H1 (cell line): ENCODE measurements at regions not wholly inside any gene's neighbourhood (a gene's known extent, or its start where the extent isn't known, plus 50 kb on each side); places are given as distances from the start of the nearest gene placed in this dataset.
"Not testable (repeated sequence)": the region's sequence is repeated elsewhere in the genome, so short reads cannot be mapped to it uniquely, and the experiment has no call there.

Experiments
- CTCF ChIA-PET: fragments of 300-600 bp; sonication (Branson Sonifier 250); formaldehyde crosslinking; loops from one replicate; lab custom pipeline; 2021; ENCODE audit not compliant: partially characterized antibody; lab: Charles Lee
- POLR2A ChIA-PET: fragments of 300-600 bp; sonication (Branson Sonifier 250); formaldehyde crosslinking; loops from one replicate; lab custom pipeline; 2021; ENCODE audit warnings: inconsistent platforms; ENCODE audit not compliant: partially characterized antibody; lab: Charles Lee
- DNase-seq, 2 experiments: peaks; one replicate each; pipeline versions ENCODE4 v3.0.0 to v3.0.0-alpha.2; 2010 to 2022; ENCODE audit warnings: low spot score in 2 of 2, low read depth in 1 of 2, mixed read lengths in 1 of 2
- FAIRE-seq: peaks from 2 replicates; lab custom pipeline; 2011; peaks lifted over from hg19 to GRCh38; lab: Jason Lieb, UNC
- H2AFZ ChIP-seq: 2 replicates; pipeline ENCODE4 v1.8.1; 2012; ENCODE audit warnings: low read length, inconsistent platforms
- H2AK5ac ChIP-seq: 2 replicates; pipeline ENCODE4 v1.6.1; 2013; ENCODE audit warnings: low read depth, low read length
- H2BK120ac ChIP-seq: replicated peaks from 2 replicates; pipeline ENCODE3; 2013; ENCODE audit warnings: low read depth, low read length, inconsistent platforms
- H2BK12ac ChIP-seq: 2 replicates; pipeline ENCODE4 v1.6.1; 2013; ENCODE audit warnings: low read depth, low read length
- H2BK15ac ChIP-seq: 2 replicates; pipeline ENCODE4 v1.6.1; 2013; ENCODE audit warnings: low read length
- H2BK20ac ChIP-seq: 2 replicates; pipeline ENCODE4 v1.6.1; 2013; ENCODE audit warnings: low read length
- H2BK5ac ChIP-seq: 2 replicates; pipeline ENCODE4 v1.6.1; 2013; ENCODE audit warnings: low read depth, low read length
- H3K14ac ChIP-seq: 2 replicates; pipeline ENCODE4 v1.6.1; 2013; ENCODE audit warnings: inconsistent platforms; ENCODE audit not compliant: insufficient read length
- H3K18ac ChIP-seq: 2 replicates; pipeline ENCODE4 v1.6.1; 2013; ENCODE audit warnings: low read length; ENCODE audit errors: extremely low read depth
- H3K23ac ChIP-seq: 2 replicates; pipeline ENCODE4 v1.6.1; 2013; ENCODE audit warnings: inconsistent platforms; ENCODE audit not compliant: insufficient read length
- H3K23me2 ChIP-seq: 2 replicates; pipeline ENCODE4 v1.6.1; 2013; ENCODE audit warnings: low read depth, low read length
- H3K27ac ChIP-seq: 2 replicates; pipeline ENCODE4 v1.6.1; 2011; ENCODE audit warnings: low read depth, low read length, inconsistent platforms
- H3K27me3 ChIP-seq, 4 experiments: replicated peaks in 1 of 4; 1 replicate in 1 of 4; 2 replicates in 3 of 4; pipeline versions ENCODE4 v1.6.1 to v1.8.1; 2011 to 2013; ENCODE audit warnings: low read length in 3 of 4, mild to moderate bottlenecking in 3 of 4, inconsistent platforms in 2 of 4, mixed read lengths in 2 of 4, moderate library complexity in 1 of 4; ENCODE audit not compliant: control insufficient read depth in 3 of 4, insufficient read depth in 3 of 4; ENCODE audit errors: extremely low read depth in 1 of 4
- H3K36me3 ChIP-seq, 4 experiments: 2 replicates each; pipeline versions ENCODE4 v1.6.1 to v1.8.1; 2011 to 2013; ENCODE audit warnings: mild to moderate bottlenecking in 4 of 4, low read length in 3 of 4, moderate library complexity in 2 of 4, control low read depth in 1 of 4, inconsistent platforms in 1 of 4; ENCODE audit not compliant: insufficient read depth in 4 of 4, control insufficient read depth in 2 of 4
- H3K4ac ChIP-seq: replicated peaks from 2 replicates; pipeline ENCODE3; 2013; ENCODE audit warnings: low read length, low read depth, mixed read lengths, inconsistent platforms; ENCODE audit not compliant: insufficient read length
- H3K4me1 ChIP-seq, 4 experiments: replicated peaks in 1 of 4; 1 replicate in 1 of 4; 2 replicates in 3 of 4; pipeline versions ENCODE4 v1.6.1 to v1.8.1; 2011 to 2013; ENCODE audit warnings: low read length in 3 of 4, inconsistent platforms in 2 of 4, mixed read lengths in 1 of 4; ENCODE audit not compliant: insufficient read depth in 4 of 4, control insufficient read depth in 3 of 4
- H3K4me2 ChIP-seq, 2 experiments: 2 replicates each; pipeline versions ENCODE4 v1.6.1 to v1.8.1; 2011 to 2013; ENCODE audit warnings: low read depth in 2 of 2, low read length in 2 of 2, control low read depth in 1 of 2, inconsistent platforms in 1 of 2, mild to moderate bottlenecking in 1 of 2; ENCODE audit not compliant: insufficient read depth in 1 of 2
- H3K4me3 ChIP-seq, 4 experiments: fragments of 200-600, 300-600 bp in 1 of 4; sonication (generic), shearing (Covaris generic), sonication (Bioruptor Twin) in 1 of 4; 2 replicates each; pipeline versions ENCODE4 v1.5.1 to v1.8.1; 2011 to 2016; ENCODE audit warnings: low read length in 4 of 4, low read depth in 3 of 4, control low read depth in 2 of 4, inconsistent platforms in 2 of 4, mild to moderate bottlenecking in 2 of 4, mixed read lengths in 1 of 4, moderate library complexity in 1 of 4; ENCODE audit not compliant: insufficient read depth in 2 of 4; ENCODE audit errors: extremely low read depth in 1 of 4
- H3K56ac ChIP-seq: replicated peaks from 2 replicates; pipeline ENCODE3; 2013; ENCODE audit warnings: low read depth, mild to moderate bottlenecking, mixed read lengths, low read length, inconsistent platforms; ENCODE audit not compliant: insufficient read length
- H3K79me1 ChIP-seq: 2 replicates; pipeline ENCODE4 v1.6.1; 2013; ENCODE audit warnings: low read depth, low read length, control low read depth
- H3K79me2 ChIP-seq, 2 experiments: 2 replicates each; pipeline versions ENCODE4 v1.6.1 to v1.8.1; 2012 to 2013; ENCODE audit warnings: low read length in 2 of 2, mild to moderate bottlenecking in 2 of 2, inconsistent platforms in 1 of 2; ENCODE audit not compliant: insufficient read depth in 2 of 2, control insufficient read depth in 1 of 2
- H3K9ac ChIP-seq, 4 experiments: replicated peaks in 1 of 4; 1 replicate in 1 of 4; 2 replicates in 3 of 4; pipeline versions ENCODE4 v1.6.1 to v1.8.1; 2011 to 2013; ENCODE audit warnings: low read depth in 3 of 4, low read length in 3 of 4, control low read depth in 2 of 4, mild to moderate bottlenecking in 2 of 4, moderate library complexity in 2 of 4, inconsistent platforms in 1 of 4; ENCODE audit errors: extremely low read depth in 1 of 4
- H3K9me3 ChIP-seq, 2 experiments: 2 replicates each; pipeline versions ENCODE4 v1.6.1 to v1.8.1; 2012 to 2013; ENCODE audit warnings: mild to moderate bottlenecking in 2 of 2, moderate library complexity in 2 of 2, control low read depth in 1 of 2, inconsistent platforms in 1 of 2, low read depth in 1 of 2, low read length in 1 of 2, mixed read lengths in 1 of 2; ENCODE audit not compliant: insufficient read depth in 2 of 2
- H4K20me1 ChIP-seq, 2 experiments: replicated peaks in 1 of 2; 2 replicates each; pipeline versions ENCODE3 to v1.8.1; 2011 to 2013; ENCODE audit warnings: inconsistent platforms in 2 of 2, low read length in 2 of 2, mild to moderate bottlenecking in 1 of 2; ENCODE audit not compliant: insufficient read depth in 2 of 2, control insufficient read depth in 1 of 2
- H4K5ac ChIP-seq: 2 replicates; pipeline ENCODE4 v1.6.1; 2013; ENCODE audit warnings: low read length, low read depth, mixed read lengths, inconsistent platforms; ENCODE audit not compliant: insufficient read length
- H4K8ac ChIP-seq: 2 replicates; pipeline ENCODE4 v1.8.0; 2013; ENCODE audit warnings: mild to moderate bottlenecking, moderate library complexity, low read length, inconsistent platforms; ENCODE audit not compliant: insufficient read depth; ENCODE audit errors: extremely low read depth
- H4K91ac ChIP-seq: replicated peaks from 2 replicates; pipeline ENCODE3; 2013; ENCODE audit warnings: low read length, mixed read lengths, inconsistent platforms; ENCODE audit not compliant: insufficient read length
- CBX5 ChIP-seq: fragments of 300-800, 300-1000 bp; sonication (generic); IDR thresholded peaks from 2 replicates; pipeline ENCODE4 v1.7.1; 2016; ENCODE audit warnings: antibody characterized with exemption, low read length, low read depth
- WGBS, 2 experiments: shearing (Covaris generic) in 1 of 2; methylation state at CpG; one replicate each; pipeline versions ENCODE4 v1.1.6 to v1.1.7; 2013 to 2015; ENCODE audit warnings: low lambda C conversion rate in 2 of 2, mixed read lengths in 2 of 2, inconsistent platforms in 1 of 2, low coverage in 1 of 2, missing lambda C conversion rate in 1 of 2; ENCODE audit not compliant: insufficient replicate concordance in 2 of 2, insufficient coverage in 1 of 2, insufficient read length in 1 of 2; ENCODE audit errors: extremely low coverage in 1 of 2, missing lambda C conversion rate in 1 of 2; 5-methylcytosine and 5-hydroxymethylcytosine counted together

- H4K91ac ChIP-seq, H4K5ac ChIP-seq, H3K4me2 ChIP-seq, H3K56ac ChIP-seq, H3K27ac ChIP-seq, H3K79me2 ChIP-seq, H2BK20ac ChIP-seq, H2BK15ac ChIP-seq, H3K18ac ChIP-seq, H4K20me1 ChIP-seq, CTCF ChIA-PET, H2BK12ac ChIP-seq, POLR2A ChIA-PET, FAIRE-seq, H2BK5ac ChIP-seq, H4K8ac ChIP-seq, H3K79me1 ChIP-seq, H3K27me3 ChIP-seq, H3K23ac ChIP-seq, H2BK120ac ChIP-seq, H3K4ac ChIP-seq, H3K36me3 ChIP-seq, H3K9ac ChIP-seq, H3K14ac ChIP-seq, H2AK5ac ChIP-seq, H3K4me1 ChIP-seq, DNase-seq, H2AFZ ChIP-seq: not testable (repeated sequence)
- Histone ChIP-seq H3K9me3 (peaks cover 0 to 65% of the 10 kb centered on the region in 2 experiments; a peak in 3 of 4 replicates), H3K4me3 (peak overlapping the region in 1 of 4 experiments; percentile 15; a peak in 2 of 8 replicates), H3K23me2 (peaks cover 55% of the 10 kb centered on the region)
- TF ChIP-seq CBX5, result peak; percentile 57; the same call in 1 of the 2 replicates
- WGBS, 2 experiments, result 73 to 100% methylated on average over 3 to 8 of the region's 8 CpGs
Measured at GRCh38 chr2:89828961-89829631, 1137.6 kb downstream of the RPIA start.
